DMS153 treated with DMSO at 0.1 percent for 48 hours (cell line): ENCODE measurements at regions not wholly inside any gene's neighbourhood (a gene's known extent, or its start where the extent isn't known, plus 50 kb on each side); places are given as distances from the start of the nearest gene placed in this dataset.

ENCODE experiments used
- DNase-seq: peaks from one replicate; lab custom pipeline; 2025; ENCODE audit not compliant: unreplicated experiment; lab: John Stamatoyannopoulos, UW

DNA sequence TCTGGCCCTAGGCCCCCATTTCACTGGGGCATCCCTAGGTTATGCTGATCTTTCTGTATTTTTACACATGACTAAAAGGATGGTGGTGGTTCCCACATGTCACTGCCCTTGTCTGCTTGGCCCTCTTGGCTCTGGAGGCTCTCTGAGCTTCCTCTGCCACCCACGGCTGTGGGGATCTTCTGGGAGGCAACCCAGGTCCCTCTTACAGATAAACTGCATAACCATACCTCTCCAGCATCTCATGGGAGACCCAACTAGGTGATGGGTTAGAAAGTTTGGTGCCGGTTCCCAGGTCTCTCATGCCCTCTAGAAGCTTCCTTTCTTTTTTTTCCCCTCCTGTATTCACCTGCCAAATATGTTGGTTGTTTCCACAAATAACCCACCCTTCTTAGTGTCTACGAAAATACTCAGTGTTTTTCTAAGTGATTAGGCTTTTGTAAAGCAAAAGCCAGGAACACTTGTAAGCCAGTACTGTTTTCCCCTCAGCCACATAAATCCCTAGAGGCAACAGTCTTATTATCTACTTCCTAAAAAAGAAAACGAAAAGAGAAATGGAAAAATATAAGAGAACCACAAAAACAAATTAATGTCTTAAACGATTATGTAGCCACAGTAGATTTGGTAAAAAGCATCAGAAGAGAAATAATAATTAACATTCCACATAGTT lies 71.7 kb upstream of the SMLR1 start:
- DNase-seq, result no peak

- DNase-seq, result no peak
These were observed 70.4 kb upstream of the SMLR1 start for GRCh38 chr6:130756824-130757223.

DNA sequence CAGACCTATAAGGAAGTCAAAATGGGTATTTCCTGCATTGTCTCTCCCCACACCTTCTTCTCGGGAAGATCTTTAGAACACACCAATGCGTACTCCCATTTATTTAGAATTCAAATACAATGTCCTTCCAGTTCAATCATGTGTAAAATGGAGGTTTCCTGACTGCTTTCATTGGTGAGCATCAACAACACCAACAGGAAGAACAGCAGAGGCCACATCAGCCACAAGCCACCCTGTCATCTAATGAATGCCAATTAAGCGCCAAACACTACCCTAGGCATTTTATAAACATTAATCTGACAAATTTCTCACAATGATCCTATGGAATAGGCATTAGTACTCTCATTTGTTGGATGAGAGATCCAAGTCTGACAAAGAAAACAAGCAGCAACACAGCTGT lies 68.4 kb upstream of the SMLR1 start:
- no peak for DNase-seq

- DNase-seq, result no peak
These were observed 67.2 kb upstream of the SMLR1 start for GRCh38 chr6:130760006-130760405.

DNA sequence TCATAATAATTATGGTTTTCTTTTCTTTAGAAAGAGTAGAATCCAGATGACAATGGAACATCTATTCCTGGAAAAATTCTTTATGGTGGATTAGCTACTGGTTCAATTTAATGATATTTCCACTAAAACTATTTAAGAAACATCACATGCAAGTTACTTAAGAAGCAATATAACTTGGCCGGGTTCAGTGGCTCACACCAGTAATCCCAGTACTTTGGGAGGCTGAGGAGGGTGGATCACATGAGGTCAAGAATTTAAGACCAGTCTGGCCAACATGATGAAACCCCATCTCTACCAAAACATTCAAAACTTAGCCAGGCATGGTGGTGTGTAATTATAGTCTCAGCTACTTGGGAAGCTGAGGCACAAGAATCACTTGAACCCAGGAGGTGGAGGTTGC lies 65.9 kb upstream of the SMLR1 start:
- DNase-seq, result no peak

DNA sequence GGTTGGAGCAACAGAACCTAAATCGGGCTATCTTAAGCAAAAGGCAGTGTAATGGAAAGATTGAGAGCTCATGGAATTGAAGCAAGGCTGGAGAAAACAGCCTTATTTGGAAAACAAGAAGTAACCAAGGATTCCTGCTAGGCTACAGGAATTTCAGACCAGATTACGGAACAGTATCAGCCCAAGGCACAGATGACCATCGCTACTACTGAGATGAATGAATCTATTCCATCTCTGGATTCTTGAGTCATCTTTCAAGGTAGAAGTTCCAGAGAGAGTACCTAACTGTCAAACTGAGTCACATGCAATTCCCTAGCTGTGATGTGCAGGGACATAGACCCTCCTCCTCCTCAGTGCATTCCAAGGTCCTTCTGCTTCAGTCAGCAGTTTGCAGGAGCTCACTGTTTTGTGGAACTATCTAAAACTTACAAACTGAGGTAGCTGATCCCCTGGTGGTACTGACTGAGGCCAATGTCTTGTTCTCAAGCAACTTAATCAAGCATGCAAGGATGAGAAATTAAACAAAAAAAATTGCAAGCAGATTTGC lies 62.0 kb upstream of the SMLR1 start:
- no peak for DNase-seq

DNA sequence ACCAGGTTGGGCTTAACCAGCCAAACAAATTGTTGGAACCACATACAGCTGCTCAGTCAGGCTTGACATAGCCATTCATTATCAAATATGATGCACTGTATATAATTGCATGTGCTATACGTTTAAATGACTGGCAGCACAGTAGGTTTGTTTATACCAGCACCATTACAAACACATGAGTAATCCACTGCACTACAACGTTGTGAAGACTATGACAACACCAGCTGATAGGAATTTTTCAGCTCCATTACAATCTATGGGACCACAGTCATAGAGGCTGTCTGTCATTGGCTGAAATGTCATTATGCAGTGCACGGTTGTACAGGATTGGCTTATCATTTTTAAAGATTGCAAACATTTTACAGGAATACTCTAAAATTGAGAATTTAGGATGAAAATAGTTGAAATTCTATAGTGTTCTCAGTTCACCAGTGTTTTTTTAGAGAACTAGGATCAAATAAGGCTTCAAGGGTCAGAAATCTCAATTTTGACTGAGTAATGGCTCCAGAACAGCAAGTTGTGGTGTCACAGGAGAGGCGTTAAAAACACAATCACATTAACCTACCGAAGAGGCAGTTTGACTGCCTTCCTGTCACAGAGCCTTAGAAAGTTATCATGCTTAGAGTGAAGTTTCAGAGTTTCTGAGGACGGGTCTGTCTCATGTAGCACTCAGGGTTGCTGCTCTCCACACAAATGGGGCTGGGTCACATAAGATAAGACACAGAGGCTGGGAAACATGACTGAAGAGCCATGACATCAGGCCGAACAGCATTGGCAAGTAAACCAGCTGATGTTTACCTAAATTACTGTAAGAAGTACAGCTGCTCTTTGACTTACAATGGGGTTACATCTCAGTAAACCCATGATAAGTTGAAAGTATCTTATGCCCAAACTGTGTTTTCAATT lies 60.7 kb upstream of the SMLR1 start:
- DNase-seq, result no peak

DNA sequence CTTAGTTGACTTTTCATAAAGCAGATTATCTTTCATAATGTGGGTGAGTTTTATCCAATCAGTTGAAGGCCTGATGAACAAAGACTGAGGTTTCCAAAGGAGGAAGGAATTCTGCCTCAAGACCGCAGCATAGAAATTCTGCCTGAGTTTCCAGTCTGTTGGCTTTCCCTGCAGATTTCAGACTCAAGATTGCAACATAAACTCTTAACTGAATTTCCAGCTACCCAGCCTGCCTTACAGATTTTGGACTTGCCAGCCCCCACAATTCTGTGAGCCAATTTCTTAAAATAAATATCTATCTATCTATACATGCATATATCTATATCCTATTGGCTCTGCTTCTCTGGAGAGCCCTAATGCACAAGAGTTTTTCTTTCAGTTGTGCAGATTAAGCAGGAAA lies 57.3 kb upstream of the SMLR1 start:
- DNase-seq, result no peak

GRCh38 chr6:130771741-130772140 lies 55.5 kb upstream of the SMLR1 start:
- no peak for DNase-seq

DNA sequence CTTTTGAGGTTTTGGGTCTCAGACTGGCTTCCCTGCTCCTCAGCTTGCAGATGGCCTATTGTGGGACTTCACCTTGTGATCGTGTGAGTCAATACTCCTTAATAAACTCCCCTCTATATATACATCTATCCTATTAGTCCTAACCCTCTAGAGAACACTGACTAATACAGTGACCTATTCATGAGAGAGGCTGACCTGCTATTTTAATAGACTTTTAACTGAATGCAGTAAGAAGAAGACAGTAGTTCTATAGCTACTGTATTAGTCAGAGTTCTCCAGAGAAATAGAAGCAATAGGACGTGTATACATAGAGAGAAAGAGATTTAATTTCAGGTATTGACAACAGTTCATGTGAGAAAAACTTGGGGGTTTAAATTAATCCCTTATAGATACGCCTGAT lies 53.3 kb upstream of the SMLR1 start:
- DNase-seq, result no peak

- no peak for DNase-seq
These were observed 51.7 kb upstream of the SMLR1 start for GRCh38 chr6:130775411-130776012.

DNA sequence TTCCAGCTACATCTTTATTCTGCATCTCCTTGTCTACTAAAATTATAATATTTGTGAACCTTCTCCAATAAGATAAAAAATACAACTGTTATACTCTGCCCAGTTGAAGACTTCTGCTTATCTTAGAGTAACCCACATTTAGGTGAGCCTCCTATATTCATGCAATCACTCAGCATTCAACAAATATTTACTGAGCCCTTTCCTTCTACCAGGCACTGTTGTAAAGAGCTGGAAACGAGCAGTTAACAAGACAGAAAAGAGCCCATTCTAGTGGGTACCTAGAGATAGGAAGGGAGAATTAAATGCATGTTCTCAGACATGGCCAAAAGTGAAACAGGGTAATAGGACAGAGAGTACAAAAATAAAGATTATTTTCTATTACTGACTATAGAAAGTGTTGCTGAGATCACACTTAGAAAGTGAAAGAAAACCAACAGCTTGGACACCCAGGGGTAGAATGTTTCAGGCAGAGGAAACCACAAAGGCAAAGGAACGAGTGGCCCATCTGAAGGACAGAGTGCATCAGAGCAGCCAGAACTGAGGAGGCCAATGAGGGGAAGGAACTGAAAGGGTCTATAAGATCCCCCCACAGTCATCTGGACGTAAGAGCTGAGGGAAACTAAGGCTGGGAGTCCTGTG lies 50.8 kb upstream of the SMLR1 start:
- no peak for DNase-seq
